ENCODE measurements at regions not wholly inside any gene's neighbourhood (a gene's known extent, or its start where the extent isn't known, plus 50 kb on each side); places are given as distances from the start of the nearest gene placed in this dataset.

- TF ChIP-seq CTCF (IDR thresholded peaks at IDR 0.05): no peak
- TF ChIP-seq POLR2A (IDR thresholded peaks at IDR 0.05): no peak
- no peak for TF ChIP-seq POLR2AphosphoS5 (IDR thresholded peaks at IDR 0.05)
Observed at GRCh38 chr1:221834698-221835513, 93.0 kb upstream of the DUSP10 start.

Data from prostate gland (tissue), 2 donors.